ENCODE measurements at regions not wholly inside any gene's neighbourhood (a gene's known extent, or its start where the extent isn't known, plus 50 kb on each side); places are given as distances from the start of the nearest gene placed in this dataset.

DNA sequence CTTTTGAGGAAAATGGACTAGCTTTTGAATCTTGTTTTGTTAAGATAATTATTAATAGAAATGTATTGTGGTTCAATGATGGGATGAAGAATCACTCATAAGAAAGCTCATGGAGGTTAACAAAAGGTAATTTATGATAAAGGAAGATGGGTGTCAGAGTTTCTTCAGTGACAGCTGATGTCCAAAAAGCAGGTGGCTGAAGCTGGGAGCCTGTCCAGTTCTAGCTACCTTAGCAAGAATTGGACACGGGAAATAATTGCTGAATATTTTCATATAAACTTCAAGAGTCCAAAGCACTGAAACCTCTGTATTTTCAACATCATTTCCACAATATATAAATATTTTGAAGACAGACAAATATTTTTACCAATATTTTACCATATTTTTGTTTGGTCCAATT is 1505.8 kb upstream of the SLC39A10 start:
- intact Hi-C loops (cut with micrococcal nuclease) = no loop called here
- H3K27ac Mint-ChIP-seq (ENCODE audit: low read depth, unreplicated experiment) = no peak overlapping the region
- TF ChIP-seq, protein P1, sequence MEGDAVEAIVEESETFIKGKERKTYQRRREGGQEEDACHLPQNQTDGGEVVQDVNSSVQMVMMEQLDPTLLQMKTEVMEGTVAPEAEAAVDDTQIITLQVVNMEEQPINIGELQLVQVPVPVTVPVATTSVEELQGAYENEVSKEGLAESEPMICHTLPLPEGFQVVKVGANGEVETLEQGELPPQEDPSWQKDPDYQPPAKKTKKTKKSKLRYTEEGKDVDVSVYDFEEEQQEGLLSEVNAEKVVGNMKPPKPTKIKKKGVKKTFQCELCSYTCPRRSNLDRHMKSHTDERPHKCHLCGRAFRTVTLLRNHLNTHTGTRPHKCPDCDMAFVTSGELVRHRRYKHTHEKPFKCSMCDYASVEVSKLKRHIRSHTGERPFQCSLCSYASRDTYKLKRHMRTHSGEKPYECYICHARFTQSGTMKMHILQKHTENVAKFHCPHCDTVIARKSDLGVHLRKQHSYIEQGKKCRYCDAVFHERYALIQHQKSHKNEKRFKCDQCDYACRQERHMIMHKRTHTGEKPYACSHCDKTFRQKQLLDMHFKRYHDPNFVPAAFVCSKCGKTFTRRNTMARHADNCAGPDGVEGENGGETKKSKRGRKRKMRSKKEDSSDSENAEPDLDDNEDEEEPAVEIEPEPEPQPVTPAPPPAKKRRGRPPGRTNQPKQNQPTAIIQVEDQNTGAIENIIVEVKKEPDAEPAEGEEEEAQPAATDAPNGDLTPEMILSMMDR (IDR thresholded peaks at IDR 0.05; ENCODE audit: unreplicated experiment) = no peak
- CTCF ChIA-PET = interaction anchor here (0.9 kb wide), 1 partner anchor 8 kb away, joined by 3 read pairs; no protein-coding TSS in a partner anchor
- no peak overlapping the region for H3K4me3 Mint-ChIP-seq (ENCODE audit: unreplicated experiment)
- no peaks in the 10 kb centered on the region for H3K9me3 Mint-ChIP-seq (ENCODE audit: unreplicated experiment)
- H3K27me3 Mint-ChIP-seq (ENCODE audit: insufficient read depth, unreplicated experiment) = no peaks in the 10 kb centered on the region
- no peaks in the 10 kb centered on the region for H3K36me3 Mint-ChIP-seq (ENCODE audit: insufficient read depth, unreplicated experiment)
- POLR2A ChIA-PET = no interaction called here
- H3K4me1 Mint-ChIP-seq (ENCODE audit: insufficient read depth, unreplicated experiment) = no peaks in the 10 kb centered on the region
- no TSS peak for BruUV-seq (replicated peaks)
- DNase-seq (ENCODE audit: unreplicated experiment) = no peak

DNA sequence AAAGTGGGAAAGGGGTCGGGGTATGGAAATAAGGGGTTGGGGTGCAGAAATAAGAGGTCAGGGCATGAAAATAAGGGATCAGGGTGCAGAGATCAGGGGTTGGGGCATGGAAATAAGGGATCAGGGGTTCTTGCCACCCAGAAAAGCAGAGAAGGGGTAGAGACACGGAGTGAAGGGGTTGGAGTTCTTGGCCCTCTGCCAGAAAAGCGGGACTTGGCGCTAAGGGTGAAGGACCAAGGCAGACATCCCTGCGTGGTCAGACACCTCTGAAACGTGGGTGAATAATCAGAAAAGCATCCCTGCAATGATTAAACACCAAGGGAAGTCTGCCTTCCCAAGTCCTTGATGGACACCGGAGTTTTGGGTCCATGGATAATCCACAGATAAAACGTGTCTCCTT is 1521.6 kb upstream of the SLC39A10 start:
- no peak for DNase-seq (ENCODE audit: unreplicated experiment)
- intact Hi-C loops (cut with micrococcal nuclease) = no loop called here
- POLR2A ChIA-PET = no interaction called here
- peaks cover 9% of the 10 kb centered on the region for H3K9me3 Mint-ChIP-seq (ENCODE audit: unreplicated experiment)
- CTCF ChIA-PET = no interaction called here
- H3K27me3 Mint-ChIP-seq (ENCODE audit: insufficient read depth, unreplicated experiment) = no peaks in the 10 kb centered on the region
- no peak overlapping the region for H3K27ac Mint-ChIP-seq (ENCODE audit: low read depth, unreplicated experiment)
- BruUV-seq (replicated peaks) = no TSS peak
- TF ChIP-seq, protein P1 (IDR thresholded peaks at IDR 0.05; ENCODE audit: unreplicated experiment) = no peak
- peaks cover 6% of the 10 kb centered on the region for H3K36me3 Mint-ChIP-seq (ENCODE audit: insufficient read depth, unreplicated experiment)
- H3K4me3 Mint-ChIP-seq (ENCODE audit: unreplicated experiment) = no peak overlapping the region
- no peaks in the 10 kb centered on the region for H3K4me1 Mint-ChIP-seq (ENCODE audit: insufficient read depth, unreplicated experiment)

DNA sequence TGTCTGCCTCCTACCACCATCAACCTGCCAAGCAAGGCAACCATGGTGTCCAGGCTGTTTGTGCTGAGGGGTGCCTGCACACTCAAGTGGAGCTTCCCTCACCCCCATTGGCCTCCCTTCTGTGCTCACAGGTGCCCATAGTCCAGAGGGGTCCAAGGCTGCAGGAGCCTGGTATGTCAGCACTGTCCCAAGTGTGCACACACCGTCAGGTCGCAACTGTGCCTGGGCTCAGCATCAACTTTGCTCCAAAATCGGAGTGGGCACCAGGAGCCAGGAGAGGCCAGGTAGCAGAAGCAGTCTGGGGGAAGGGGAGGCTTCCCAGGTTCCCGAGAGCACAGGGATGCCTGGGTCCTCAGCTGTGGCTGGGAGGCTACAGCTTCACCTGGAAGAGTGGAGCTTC is 1528.2 kb upstream of the SLC39A10 start:
- no peaks in the 10 kb centered on the region for H3K27me3 Mint-ChIP-seq (ENCODE audit: insufficient read depth, unreplicated experiment)
- no peak overlapping the region for H3K27ac Mint-ChIP-seq (ENCODE audit: low read depth, unreplicated experiment)
- intact Hi-C loops (cut with micrococcal nuclease) = no loop called here
- BruUV-seq (replicated peaks) = no TSS peak
- TF ChIP-seq, protein P1 (IDR thresholded peaks at IDR 0.05; ENCODE audit: unreplicated experiment) = no peak
- H3K4me1 Mint-ChIP-seq (ENCODE audit: insufficient read depth, unreplicated experiment) = no peaks in the 10 kb centered on the region
- no peak for DNase-seq (ENCODE audit: unreplicated experiment)
- POLR2A ChIA-PET = no interaction called here
- peaks cover 7% of the 10 kb centered on the region for H3K36me3 Mint-ChIP-seq (ENCODE audit: insufficient read depth, unreplicated experiment)
- H3K9me3 Mint-ChIP-seq (ENCODE audit: unreplicated experiment) = no peaks in the 10 kb centered on the region
- CTCF ChIA-PET = no interaction called here
- H3K4me3 Mint-ChIP-seq (ENCODE audit: unreplicated experiment) = no peak overlapping the region

DNA sequence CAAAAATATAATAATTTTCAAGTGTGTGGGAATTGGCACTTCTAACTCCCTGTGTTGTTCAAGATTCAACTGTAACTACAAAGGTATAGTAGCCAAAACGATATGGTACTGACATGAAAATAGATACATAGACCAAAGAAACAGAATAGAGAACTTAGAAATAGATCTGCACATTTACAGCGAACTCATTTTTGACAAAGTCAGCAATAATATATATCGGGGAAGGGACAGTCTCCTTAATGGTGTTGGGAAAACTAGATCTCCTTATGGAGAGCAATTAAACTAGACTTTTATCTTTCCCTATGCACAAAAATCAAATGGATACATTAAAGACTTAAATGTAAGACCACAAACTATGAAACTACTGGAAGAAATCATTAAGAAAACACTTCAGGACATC is 1530.6 kb upstream of the SLC39A10 start:
- ChIA-PET CTCF (no interaction called here), POLR2A (no interaction called here)
- TF ChIP-seq, protein P1 (IDR thresholded peaks at IDR 0.05; ENCODE audit: unreplicated experiment) = no peak
- H3K4me3 Mint-ChIP-seq (ENCODE audit: unreplicated experiment) = no peak overlapping the region
- H3K27ac Mint-ChIP-seq (ENCODE audit: low read depth, unreplicated experiment) = no peak overlapping the region
- no TSS peak for BruUV-seq (replicated peaks)
- DNase-seq (ENCODE audit: unreplicated experiment) = no peak
- peaks cover 7% of the 10 kb centered on the region for H3K36me3 Mint-ChIP-seq (ENCODE audit: insufficient read depth, unreplicated experiment)
- intact Hi-C loops (cut with micrococcal nuclease) = no loop called here
- H3K9me3 Mint-ChIP-seq (ENCODE audit: unreplicated experiment) = peaks cover 5% of the 10 kb centered on the region
- H3K4me1 Mint-ChIP-seq (ENCODE audit: insufficient read depth, unreplicated experiment) = no peaks in the 10 kb centered on the region
- no peaks in the 10 kb centered on the region for H3K27me3 Mint-ChIP-seq (ENCODE audit: insufficient read depth, unreplicated experiment)
